ENCODE measurements at regions not wholly inside any gene's neighbourhood (a gene's known extent, or its start where the extent isn't known, plus 50 kb on each side); places are given as distances from the start of the nearest gene placed in this dataset.

DNA sequence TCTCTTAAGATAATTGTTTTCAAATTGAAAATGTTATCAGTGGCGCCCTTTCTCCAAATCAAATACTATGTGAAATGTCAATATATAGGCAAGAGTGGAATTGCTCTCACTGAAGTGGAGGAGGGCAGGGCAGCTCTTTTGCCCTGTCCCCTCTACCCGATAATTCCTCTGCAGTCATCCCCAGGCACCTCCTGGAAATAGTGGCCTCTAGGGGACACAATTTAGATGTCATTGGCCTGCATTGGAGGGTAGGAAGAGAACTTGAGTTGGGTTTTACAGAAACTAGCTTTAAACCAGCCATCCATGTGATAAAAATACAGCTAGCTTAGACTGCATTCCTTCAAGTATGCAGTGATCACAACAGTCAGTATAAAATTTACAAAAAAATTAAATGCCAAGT, 288.9 kb downstream of the EDEM1 start:
- POLR2A ChIA-PET: no interaction called here
- TF ChIP-seq, protein P1, sequence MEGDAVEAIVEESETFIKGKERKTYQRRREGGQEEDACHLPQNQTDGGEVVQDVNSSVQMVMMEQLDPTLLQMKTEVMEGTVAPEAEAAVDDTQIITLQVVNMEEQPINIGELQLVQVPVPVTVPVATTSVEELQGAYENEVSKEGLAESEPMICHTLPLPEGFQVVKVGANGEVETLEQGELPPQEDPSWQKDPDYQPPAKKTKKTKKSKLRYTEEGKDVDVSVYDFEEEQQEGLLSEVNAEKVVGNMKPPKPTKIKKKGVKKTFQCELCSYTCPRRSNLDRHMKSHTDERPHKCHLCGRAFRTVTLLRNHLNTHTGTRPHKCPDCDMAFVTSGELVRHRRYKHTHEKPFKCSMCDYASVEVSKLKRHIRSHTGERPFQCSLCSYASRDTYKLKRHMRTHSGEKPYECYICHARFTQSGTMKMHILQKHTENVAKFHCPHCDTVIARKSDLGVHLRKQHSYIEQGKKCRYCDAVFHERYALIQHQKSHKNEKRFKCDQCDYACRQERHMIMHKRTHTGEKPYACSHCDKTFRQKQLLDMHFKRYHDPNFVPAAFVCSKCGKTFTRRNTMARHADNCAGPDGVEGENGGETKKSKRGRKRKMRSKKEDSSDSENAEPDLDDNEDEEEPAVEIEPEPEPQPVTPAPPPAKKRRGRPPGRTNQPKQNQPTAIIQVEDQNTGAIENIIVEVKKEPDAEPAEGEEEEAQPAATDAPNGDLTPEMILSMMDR (IDR thresholded peaks at IDR 0.05; ENCODE audit: control extremely low read depth, extremely low read depth, low read depth, missing control alignments): no peak
- CTCF ChIA-PET: interaction anchor here (1.0 to 2.4 kb wide), 2 partner anchors 12 to 51 kb away, joined by 3 to 8 read pairs; no protein-coding TSS in a partner anchor
- no peak for DNase-seq (ENCODE audit: extremely low spot score)

- ChIA-PET POLR2A (no interaction called here), CTCF (no interaction called here)
- no peak for DNase-seq (ENCODE audit: extremely low spot score)
- TF ChIP-seq, protein P1 (IDR thresholded peaks at IDR 0.05; ENCODE audit: control extremely low read depth, extremely low read depth, low read depth, missing control alignments): no peak
Observed at GRCh38 chr3:5479229-5479799, 291.8 kb downstream of the EDEM1 start.

- ChIA-PET POLR2A (no interaction called here), CTCF (no interaction called here)
- no peak for DNase-seq (ENCODE audit: extremely low spot score)
- TF ChIP-seq, protein P1 (IDR thresholded peaks at IDR 0.05; ENCODE audit: control extremely low read depth, extremely low read depth, low read depth, missing control alignments): no peak
Observed at GRCh38 chr3:5480190-5480589, 292.7 kb downstream of the EDEM1 start.

- DNase-seq (ENCODE audit: extremely low spot score): no peak
- POLR2A ChIA-PET: no interaction called here
- CTCF ChIA-PET: interaction anchor here (0.9 kb wide), 1 partner anchor 192 kb away, joined by 3 read pairs; no protein-coding TSS in a partner anchor
- TF ChIP-seq, protein P1 (IDR thresholded peaks at IDR 0.05; ENCODE audit: control extremely low read depth, extremely low read depth, low read depth, missing control alignments): no peak
Observed at GRCh38 chr3:5485427-5485826, 297.9 kb downstream of the EDEM1 start.

DNA sequence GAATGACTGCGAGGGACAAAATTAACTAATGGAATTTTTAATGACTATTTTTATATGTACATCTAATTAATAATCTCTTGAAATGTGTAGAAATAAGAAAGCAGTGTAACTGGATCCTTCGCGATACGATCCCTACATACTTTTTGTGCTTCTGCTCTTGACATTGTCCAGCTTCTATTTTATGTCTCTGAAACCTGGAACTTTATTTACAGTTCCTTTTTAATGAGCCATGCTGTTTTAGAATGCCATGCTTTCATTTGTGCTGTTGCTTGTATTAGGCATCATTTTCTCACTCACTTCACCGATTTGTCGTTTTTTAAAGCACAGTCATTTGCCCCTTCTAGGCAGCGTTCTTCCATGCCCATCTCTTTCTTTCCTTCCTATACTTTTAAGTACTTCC, 301.3 kb downstream of the EDEM1 start:
- POLR2A ChIA-PET: no interaction called here
- CTCF ChIA-PET: no interaction called here
- TF ChIP-seq, protein P1 (IDR thresholded peaks at IDR 0.05; ENCODE audit: control extremely low read depth, extremely low read depth, low read depth, missing control alignments): no peak
- no peak for DNase-seq (ENCODE audit: extremely low spot score)

GRCh38 chr3:5489536-5489935, 302.0 kb downstream of the EDEM1 start:
- ChIA-PET CTCF (no interaction called here), POLR2A (no interaction called here)

More at GRCh38 chr3:5489536-5489935, 302.0 kb downstream of the EDEM1 start:
- TF ChIP-seq, protein P1 (IDR thresholded peaks at IDR 0.05; ENCODE audit: control extremely low read depth, extremely low read depth, low read depth, missing control alignments): no peak
- no peak for DNase-seq (ENCODE audit: extremely low spot score)
